ENCODE measurements at regions not wholly inside any gene's neighbourhood (a gene's known extent, or its start where the extent isn't known, plus 50 kb on each side); places are given as distances from the start of the nearest gene placed in this dataset.

DNA sequence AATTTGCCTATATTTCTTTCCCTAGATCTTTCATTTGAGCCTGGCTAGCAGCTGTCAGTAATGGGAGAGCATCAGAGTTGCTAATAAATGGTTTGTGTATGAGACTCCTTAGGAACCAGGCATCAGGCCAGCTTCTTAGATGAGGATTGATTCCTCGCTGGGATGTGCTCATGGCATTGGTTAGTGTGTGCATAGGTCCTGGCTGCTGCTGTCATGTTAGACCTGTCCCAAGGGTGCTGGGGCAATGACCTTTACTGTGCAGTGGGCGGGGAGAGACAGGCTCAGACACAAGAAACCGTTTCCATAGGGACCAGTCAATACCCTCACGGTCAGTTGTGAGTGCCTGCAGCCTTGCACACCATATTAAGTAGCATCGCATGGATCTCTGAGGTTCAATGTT, 112.3 kb upstream of the NR3C1 start:
- Histone ChIP-seq H3K27ac (no peak overlapping the region), H3K27me3 (no peaks in the 10 kb centered on the region), H3K4me1 (no peaks in the 10 kb centered on the region), H3K9ac (ENCODE audit: low read depth in 2 of 2, low read length in 2 of 2) (no peak overlapping the region), H3K36me3 (no peaks in the 10 kb centered on the region), H3K4me3 (no peak overlapping the region), H3K9me3 (no peaks in the 10 kb centered on the region)
- TF ChIP-seq, protein P1, sequence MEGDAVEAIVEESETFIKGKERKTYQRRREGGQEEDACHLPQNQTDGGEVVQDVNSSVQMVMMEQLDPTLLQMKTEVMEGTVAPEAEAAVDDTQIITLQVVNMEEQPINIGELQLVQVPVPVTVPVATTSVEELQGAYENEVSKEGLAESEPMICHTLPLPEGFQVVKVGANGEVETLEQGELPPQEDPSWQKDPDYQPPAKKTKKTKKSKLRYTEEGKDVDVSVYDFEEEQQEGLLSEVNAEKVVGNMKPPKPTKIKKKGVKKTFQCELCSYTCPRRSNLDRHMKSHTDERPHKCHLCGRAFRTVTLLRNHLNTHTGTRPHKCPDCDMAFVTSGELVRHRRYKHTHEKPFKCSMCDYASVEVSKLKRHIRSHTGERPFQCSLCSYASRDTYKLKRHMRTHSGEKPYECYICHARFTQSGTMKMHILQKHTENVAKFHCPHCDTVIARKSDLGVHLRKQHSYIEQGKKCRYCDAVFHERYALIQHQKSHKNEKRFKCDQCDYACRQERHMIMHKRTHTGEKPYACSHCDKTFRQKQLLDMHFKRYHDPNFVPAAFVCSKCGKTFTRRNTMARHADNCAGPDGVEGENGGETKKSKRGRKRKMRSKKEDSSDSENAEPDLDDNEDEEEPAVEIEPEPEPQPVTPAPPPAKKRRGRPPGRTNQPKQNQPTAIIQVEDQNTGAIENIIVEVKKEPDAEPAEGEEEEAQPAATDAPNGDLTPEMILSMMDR (IDR thresholded peaks at IDR 0.05) = no peak
- no peak for DNase-seq
- intact Hi-C loops (cut with DNase I) = no loop called here

- intact Hi-C loops (cut with DNase I) = no loop called here
- Histone ChIP-seq H3K9me3 (no peaks in the 10 kb centered on the region), H3K4me1 (no peaks in the 10 kb centered on the region), H3K9ac (ENCODE audit: low read depth in 2 of 2, low read length in 2 of 2) (no peak overlapping the region), H3K27me3 (no peaks in the 10 kb centered on the region), H3K36me3 (no peaks in the 10 kb centered on the region), H3K4me3 (no peak overlapping the region), H3K27ac (no peak overlapping the region)
- TF ChIP-seq, protein P1 (IDR thresholded peaks at IDR 0.05) = no peak
- no peak for DNase-seq
Measured at GRCh38 chr5:143514616-143515335, 111.3 kb upstream of the NR3C1 start.

GRCh38 chr5:143513720-143514119, 110.2 kb upstream of the NR3C1 start:
- Histone ChIP-seq H3K27me3 (no peaks in the 10 kb centered on the region), H3K4me1 (no peaks in the 10 kb centered on the region), H3K9ac (ENCODE audit: low read depth in 2 of 2, low read length in 2 of 2) (no peak overlapping the region), H3K9me3 (no peaks in the 10 kb centered on the region), H3K27ac (no peak overlapping the region), H3K36me3 (no peaks in the 10 kb centered on the region), H3K4me3 (no peak overlapping the region)
- intact Hi-C loops (cut with DNase I) = no loop called here
- DNase-seq = no peak
- TF ChIP-seq, protein P1 (IDR thresholded peaks at IDR 0.05) = no peak

GRCh38 chr5:143511736-143512135, 108.2 kb upstream of the NR3C1 start:
- Histone ChIP-seq H3K4me3 (no peak overlapping the region), H3K36me3 (no peaks in the 10 kb centered on the region), H3K9me3 (no peaks in the 10 kb centered on the region), H3K4me1 (no peaks in the 10 kb centered on the region), H3K27me3 (no peaks in the 10 kb centered on the region), H3K27ac (no peak overlapping the region), H3K9ac (ENCODE audit: low read depth in 2 of 2, low read length in 2 of 2) (no peak overlapping the region)
- TF ChIP-seq, protein P1 (IDR thresholded peaks at IDR 0.05) = no peak
- DNase-seq = no peak
- intact Hi-C loops (cut with DNase I) = no loop called here

DNA sequence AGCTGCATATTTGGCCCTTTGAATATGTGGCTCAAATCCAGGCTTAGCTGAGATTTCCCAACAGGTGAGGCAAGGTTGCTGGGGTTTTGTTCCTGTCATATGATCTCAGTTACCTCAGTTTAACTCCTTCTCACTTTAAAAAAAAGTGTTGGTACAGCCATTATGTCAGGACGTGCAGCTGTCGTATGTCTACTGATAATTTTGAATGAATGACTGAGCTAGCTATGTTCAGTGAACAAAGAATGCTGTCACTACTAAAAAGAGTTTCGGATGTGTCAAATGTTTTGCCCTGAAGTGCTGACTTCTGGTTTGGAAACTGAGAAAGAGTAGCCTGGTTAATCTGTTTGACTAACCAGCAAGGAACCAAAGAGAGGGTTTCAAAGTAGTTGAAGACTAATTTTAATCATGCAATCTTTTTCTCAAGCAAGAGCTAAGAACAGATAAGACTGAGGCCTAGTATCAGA, 106.3 kb upstream of the NR3C1 start:
- intact Hi-C loops (cut with DNase I) = no loop called here
- Histone ChIP-seq H3K36me3 (no peaks in the 10 kb centered on the region), H3K4me3 (no peak overlapping the region), H3K9ac (ENCODE audit: low read depth in 2 of 2, low read length in 2 of 2) (no peak overlapping the region), H3K9me3 (no peaks in the 10 kb centered on the region), H3K4me1 (no peaks in the 10 kb centered on the region), H3K27me3 (no peaks in the 10 kb centered on the region), H3K27ac (no peak overlapping the region)
- TF ChIP-seq, protein P1 (IDR thresholded peaks at IDR 0.05) = no peak
- DNase-seq = no peak

Data from colonic mucosa (tissue), 4 donors.